H9 (cell line): ENCODE measurements at regions not wholly inside any gene's neighbourhood (a gene's known extent, or its start where the extent isn't known, plus 50 kb on each side); places are given as distances from the start of the nearest gene placed in this dataset.

ENCODE experiments used
- DNase-seq: peaks from one replicate; pipeline ENCODE4 v3.0.0-alpha.2; 2017
- H2AFZ ChIP-seq: one replicate; pipeline ENCODE4 v1.6.1; 2013; ENCODE audit warnings: mild to moderate bottlenecking, low read length, control low read depth, moderate library complexity
- H2AK5ac ChIP-seq: 2 replicates; pipeline ENCODE4 v1.6.1; 2013; ENCODE audit warnings: low read length, control low read depth, mixed read lengths; ENCODE audit not compliant: insufficient read length
- H2BK120ac ChIP-seq: one replicate; pipeline ENCODE4 v1.6.1; 2013; ENCODE audit warnings: low read depth, mild to moderate bottlenecking, low read length, control low read depth, inconsistent platforms; ENCODE audit not compliant: poor library complexity, severe bottlenecking
- H2BK12ac ChIP-seq: 2 replicates; pipeline ENCODE4 v1.6.1; 2013; ENCODE audit warnings: low read length, control low read depth, mixed read lengths, low read depth; ENCODE audit not compliant: insufficient read length
- H2BK15ac ChIP-seq: 2 replicates; pipeline ENCODE4 v1.6.1; 2013; ENCODE audit warnings: low read depth, low read length, control low read depth
- H2BK20ac ChIP-seq: one replicate; pipeline ENCODE4 v1.6.1; 2013; ENCODE audit warnings: low read depth, mild to moderate bottlenecking, low read length, control low read depth, inconsistent platforms; ENCODE audit not compliant: poor library complexity, severe bottlenecking
- H2BK5ac ChIP-seq: 2 replicates; pipeline ENCODE4 v1.6.1; 2013; ENCODE audit warnings: low read length, control low read depth, mixed read lengths; ENCODE audit not compliant: insufficient read length
- H3K14ac ChIP-seq: 2 replicates; pipeline ENCODE4 v1.6.1; 2013; ENCODE audit warnings: low read length, control low read depth; ENCODE audit not compliant: insufficient read depth
- H3K18ac ChIP-seq: 2 replicates; pipeline ENCODE4 v1.6.1; 2013; ENCODE audit warnings: low read depth, mild to moderate bottlenecking, mixed read lengths, low read length, control low read depth; ENCODE audit not compliant: insufficient read length
- H3K23ac ChIP-seq: 2 replicates; pipeline ENCODE4 v1.6.1; 2013; ENCODE audit warnings: low read length, control low read depth, mixed read lengths, low read depth; ENCODE audit not compliant: insufficient read length
- H3K23me2 ChIP-seq: 2 replicates; pipeline ENCODE4 v1.6.1; 2013; ENCODE audit warnings: low read depth, mild to moderate bottlenecking, mixed read lengths, low read length, control low read depth; ENCODE audit not compliant: insufficient read length, poor library complexity, severe bottlenecking
- H3K27ac ChIP-seq: 2 replicates; pipeline ENCODE4 v1.5.1; 2013; ENCODE audit warnings: low read length, control low read depth, mixed read lengths, low read depth; ENCODE audit not compliant: insufficient read length
- H3K27me3 ChIP-seq: 2 replicates; pipeline ENCODE4 v1.6.1; 2013; ENCODE audit warnings: low read length, control low read depth, inconsistent platforms; ENCODE audit not compliant: insufficient read depth
- H3K4ac ChIP-seq: 2 replicates; pipeline ENCODE4 v1.6.1; 2013; ENCODE audit warnings: low read depth, mild to moderate bottlenecking, control low read depth, inconsistent platforms, low read length, moderate library complexity
- H3K4me1 ChIP-seq: 2 replicates; pipeline ENCODE4 v1.6.1; 2013; ENCODE audit warnings: low read length, control low read depth, inconsistent platforms; ENCODE audit not compliant: insufficient read depth
- H3K4me2 ChIP-seq: 2 replicates; pipeline ENCODE4 v1.6.1; 2013; ENCODE audit warnings: low read length, control low read depth, mixed read lengths; ENCODE audit not compliant: insufficient read length, insufficient read depth
- H3K56ac ChIP-seq: 2 replicates; pipeline ENCODE4 v1.6.1; 2013; ENCODE audit warnings: low read depth, mild to moderate bottlenecking, mixed read lengths, low read length, control low read depth; ENCODE audit not compliant: insufficient read length
- H3K79me1 ChIP-seq: 2 replicates; pipeline ENCODE4 v1.6.1; 2013; ENCODE audit warnings: low read depth, mild to moderate bottlenecking, moderate library complexity, low read length, control low read depth, inconsistent platforms; ENCODE audit not compliant: insufficient read depth, poor library complexity, severe bottlenecking
- H3K79me2 ChIP-seq: 2 replicates; pipeline ENCODE4 v1.6.1; 2013; ENCODE audit warnings: low read length, control low read depth, inconsistent platforms; ENCODE audit not compliant: insufficient read depth
- H3K9ac ChIP-seq: 2 replicates; pipeline ENCODE4 v1.6.1; 2013; ENCODE audit warnings: low read length, control low read depth, mixed read lengths; ENCODE audit not compliant: insufficient read length; ENCODE audit errors: extremely low read depth
- H3K9me3 ChIP-seq: one replicate; pipeline ENCODE4 v1.6.1; 2013; ENCODE audit warnings: low read depth, low read length, inconsistent platforms; ENCODE audit not compliant: control insufficient read depth
- H3T11ph ChIP-seq: one replicate; pipeline ENCODE4 v1.6.1; 2013; ENCODE audit warnings: mild to moderate bottlenecking, low read length, control low read depth, inconsistent platforms
- H4K20me1 ChIP-seq: one replicate; pipeline ENCODE4 v1.6.1; 2013; ENCODE audit not compliant: control insufficient read depth, insufficient read length, insufficient read depth
- H4K5ac ChIP-seq: 2 replicates; pipeline ENCODE4 v1.6.1; 2013; ENCODE audit warnings: low read depth, mild to moderate bottlenecking, mixed read lengths, low read length, control low read depth; ENCODE audit not compliant: insufficient read length
- H4K8ac ChIP-seq: replicated peaks from 2 replicates; pipeline ENCODE4 v1.6.1; 2013; ENCODE audit warnings: low read length, control low read depth, mixed read lengths, low read depth; ENCODE audit not compliant: insufficient read length
- H4K91ac ChIP-seq: 2 replicates; pipeline ENCODE4 v1.6.1; 2013; ENCODE audit warnings: low read depth, mild to moderate bottlenecking, moderate library complexity, mixed read lengths, low read length, control low read depth; ENCODE audit not compliant: insufficient read length
- H3K27ac Mint-ChIP-seq, 3 experiments: 2 replicates in 2 of 3; 3 replicates in 1 of 3; pipeline ENCODE4 v1.8.0; 2020 to 2021; ENCODE audit warnings: mixed read lengths in 3 of 3, mild to moderate bottlenecking in 1 of 3, moderate library complexity in 1 of 3
- H3K27me3 Mint-ChIP-seq: 2 replicates; pipeline ENCODE4 v1.8.0; 2021; ENCODE audit warnings: low read depth, mild to moderate bottlenecking, moderate library complexity, mixed read lengths
- H3K36me3 Mint-ChIP-seq, 3 experiments: 2 replicates in 2 of 3; 3 replicates in 1 of 3; pipeline ENCODE4 v1.8.0; 2020 to 2021; ENCODE audit warnings: low read depth in 3 of 3, mixed read lengths in 3 of 3; ENCODE audit not compliant: insufficient read depth in 1 of 3
- H3K4me1 Mint-ChIP-seq, 2 experiments: 2 replicates each; pipeline ENCODE4 v1.8.0; 2020; ENCODE audit warnings: mixed read lengths in 2 of 2
- H3K4me3 Mint-ChIP-seq, 2 experiments: 2 replicates in 1 of 2; 3 replicates in 1 of 2; pipeline ENCODE4 v1.8.0; 2020 to 2021; ENCODE audit warnings: mild to moderate bottlenecking in 2 of 2, mixed read lengths in 2 of 2, moderate library complexity in 1 of 2
- H3K9me3 Mint-ChIP-seq, 2 experiments: 2 replicates in 1 of 2; 3 replicates in 1 of 2; pipeline ENCODE4 v1.8.0; 2020; ENCODE audit warnings: mild to moderate bottlenecking in 2 of 2, mixed read lengths in 2 of 2, moderate library complexity in 1 of 2
- CTCF ChIP-seq: fragments of 200-600 bp; sonication (generic); conservative IDR thresholded peaks from 3 replicates; pipeline ENCODE4 v1.8.0; 2021; ENCODE audit warnings: antibody characterized with exemption, mild to moderate bottlenecking
- WGBS: extraction: QIAGEN DNeasy Blood & Tissue Kit; methylation state at CpG from one replicate; pipeline ENCODE4 v1.1.7; 2013; ENCODE audit warnings: missing lambda C conversion rate, low lambda C conversion rate, mixed read lengths; ENCODE audit not compliant: insufficient read length; ENCODE audit errors: extremely low coverage; 5-methylcytosine and 5-hydroxymethylcytosine counted together

DNA sequence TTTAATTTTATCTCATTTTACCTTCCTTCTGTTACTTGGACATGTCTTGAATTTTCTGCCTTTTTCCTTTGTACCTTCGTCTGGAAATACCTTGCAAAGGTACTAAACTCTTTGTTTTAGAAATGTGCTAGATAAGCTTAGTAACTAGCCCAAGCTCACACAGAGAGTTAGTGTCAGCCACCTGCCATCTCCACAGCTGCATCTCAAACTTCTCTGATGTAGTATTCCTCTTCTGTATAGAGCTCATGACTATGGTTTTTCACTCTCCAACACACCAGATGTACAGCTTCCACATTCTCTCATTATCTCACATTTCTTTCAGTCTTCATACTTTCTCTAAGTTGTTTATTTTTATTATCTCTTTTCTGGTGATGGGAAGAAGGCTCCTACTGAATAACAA, 516.6 kb upstream of the ROBO2 start:
- no peak overlapping the region for H3K27ac ChIP-seq
- Mint-ChIP-seq H3K4me1 (peaks cover 0 to under 1% of the 10 kb centered on the region in 2 experiments; a peak in 2 of 4 replicates), H3K27ac (no peak overlapping the region), H3K36me3 (no peaks in the 10 kb centered on the region), H3K27me3 (no peaks in the 10 kb centered on the region), H3K4me3 (no peak overlapping the region), H3K9me3 (no peaks in the 10 kb centered on the region)
- no peak overlapping the region for H3T11ph ChIP-seq
- no peaks in the 10 kb centered on the region for H3K27me3 ChIP-seq
- H2BK20ac ChIP-seq: no peak overlapping the region
- H4K91ac ChIP-seq: no peak overlapping the region
- H4K20me1 ChIP-seq: no peaks in the 10 kb centered on the region
- H4K5ac ChIP-seq: no peak overlapping the region
- H3K9ac ChIP-seq: no peak overlapping the region
- H3K23me2 ChIP-seq: no peaks in the 10 kb centered on the region
- no peak overlapping the region for H2BK12ac ChIP-seq
- no CpG with 5 or more reads among the region's 1 CpG for WGBS
- no peak overlapping the region for H3K4me2 ChIP-seq
- no peak overlapping the region for H3K23ac ChIP-seq
- no peak overlapping the region for H3K56ac ChIP-seq
- no peak overlapping the region for H2BK15ac ChIP-seq
- DNase-seq: no peak
- no peak overlapping the region for H2AK5ac ChIP-seq
- H3K14ac ChIP-seq: no peak overlapping the region
- H3K18ac ChIP-seq: no peak overlapping the region
- H2BK120ac ChIP-seq: no peak overlapping the region
- H3K79me1 ChIP-seq: no peaks in the 10 kb centered on the region
- no peak overlapping the region for H3K4ac ChIP-seq
- H3K4me1 ChIP-seq: no peaks in the 10 kb centered on the region
- no peak for TF ChIP-seq CTCF
- H3K79me2 ChIP-seq: no peaks in the 10 kb centered on the region
- no peak overlapping the region for H2AFZ ChIP-seq
- H2BK5ac ChIP-seq: no peak overlapping the region
- H4K8ac ChIP-seq: no peak overlapping the region
- H3K9me3 ChIP-seq: no peaks in the 10 kb centered on the region
